Thyroid gland (tissue), 4 donors: ENCODE measurements at regions not wholly inside any gene's neighbourhood (a gene's known extent, or its start where the extent isn't known, plus 50 kb on each side); places are given as distances from the start of the nearest gene placed in this dataset.

Experiments used
- DNase-seq, 2 donors: peaks; one replicate each; pipeline ENCODE4 v3.0.0-alpha.2; 2019
- H3K27ac ChIP-seq, 3 donors: fragments of 200-600 bp; sonication (generic); 1 replicate in 2 of 3; 2 replicates in 1 of 3; pipeline ENCODE4 v1.5.1; 2016 to 2019; ENCODE audit warnings: mild to moderate bottlenecking in 1 of 3, moderate library complexity in 1 of 3
- H3K27me3 ChIP-seq: fragments of 200-600 bp; sonication (generic); one replicate; pipeline ENCODE4 v1.5.1; 2019
- H3K36me3 ChIP-seq, 2 donors: fragments of 200-600 bp; sonication (generic); one replicate each; pipeline ENCODE4 v1.5.1; 2016 to 2019
- H3K4me1 ChIP-seq, 2 donors: fragments of 200-600 bp; sonication (generic); one replicate each; pipeline ENCODE4 v1.5.1; 2017 to 2019
- H3K4me3 ChIP-seq, 3 donors: fragments of 200-600 bp; sonication (generic); replicated peaks in 1 of 3; 1 replicate in 2 of 3; 2 replicates in 1 of 3; pipeline ENCODE4 v1.5.1; 2016; ENCODE audit warnings: mild to moderate bottlenecking in 1 of 3
- H3K9me3 ChIP-seq: fragments of 200-600 bp; sonication (generic); one replicate; pipeline ENCODE4 v1.5.1; 2017
- CTCF ChIP-seq, 6 experiments: fragments of 200-600 bp in 3 of 6; fragments of 450-650 bp in 3 of 6; sonication (generic) in 3 of 6; IDR thresholded peaks; one replicate each; pipeline ENCODE4 v1.5.1; 2016 to 2019; ENCODE audit warnings: antibody characterized with exemption in 6 of 6, mild to moderate bottlenecking in 2 of 6, inconsistent platforms in 1 of 6, moderate library complexity in 1 of 6
- POLR2A ChIP-seq, 2 donors: fragments of 450-650 bp; IDR thresholded peaks; one replicate each; pipeline ENCODE4 v1.6.1; 2017; ENCODE audit warnings: antibody characterized with exemption in 2 of 2, mild to moderate bottlenecking in 2 of 2, moderate library complexity in 1 of 2
- WGBS, 2 donors: methylation state at CpG; one replicate each; pipeline ENCODE4 v1.1.5; 2017; 5-methylcytosine and 5-hydroxymethylcytosine counted together
- intact Hi-C: fragments of 100-400 bp; cut with DNase I; formaldehyde crosslinking; loops from one replicate; pipeline ENCODE4 v1.15.1; 2023

GRCh38 chr2:104415284-104415683 is 438.6 kb upstream of the POU3F3 start:
- no peak overlapping the region for H3K27ac ChIP-seq
- intact Hi-C loops, result no loop called here
- 67 to 69% methylated on average over 6 of the region's 6 CpGs for WGBS, 2 donors
- no peak for TF ChIP-seq CTCF (IDR thresholded peaks at IDR 0.05)
- no peak for TF ChIP-seq POLR2A (IDR thresholded peaks at IDR 0.05)
- H3K27me3 ChIP-seq, result no peaks in the 10 kb centered on the region
- H3K36me3 ChIP-seq, result no peaks in the 10 kb centered on the region
- no peak overlapping the region for H3K4me3 ChIP-seq
- no peaks in the 10 kb centered on the region for H3K9me3 ChIP-seq
- no peak for DNase-seq
- H3K4me1 ChIP-seq, result no peaks in the 10 kb centered on the region

GRCh38 chr2:104416339-104417000 is 437.4 kb upstream of the POU3F3 start:
- no peak for DNase-seq
- Histone ChIP-seq H3K27me3 (no peaks in the 10 kb centered on the region), H3K4me1 (no peaks in the 10 kb centered on the region), H3K4me3 (no peak overlapping the region), H3K27ac (no peak overlapping the region), H3K9me3 (no peaks in the 10 kb centered on the region), H3K36me3 (no peaks in the 10 kb centered on the region)
- intact Hi-C loops, result no loop called here
- TF ChIP-seq CTCF (IDR thresholded peaks at IDR 0.05) (no peak), POLR2A (IDR thresholded peaks at IDR 0.05) (no peak)
- 79 to 83% methylated on average over 18 of the region's 18 CpGs for WGBS, 2 donors

GRCh38 chr2:104420420-104420819 is 433.5 kb upstream of the POU3F3 start:
- H3K4me3 ChIP-seq, result no peak overlapping the region
- TF ChIP-seq CTCF (IDR thresholded peaks at IDR 0.05) (no peak), POLR2A (IDR thresholded peaks at IDR 0.05) (no peak)
- no peak for DNase-seq

DNA sequence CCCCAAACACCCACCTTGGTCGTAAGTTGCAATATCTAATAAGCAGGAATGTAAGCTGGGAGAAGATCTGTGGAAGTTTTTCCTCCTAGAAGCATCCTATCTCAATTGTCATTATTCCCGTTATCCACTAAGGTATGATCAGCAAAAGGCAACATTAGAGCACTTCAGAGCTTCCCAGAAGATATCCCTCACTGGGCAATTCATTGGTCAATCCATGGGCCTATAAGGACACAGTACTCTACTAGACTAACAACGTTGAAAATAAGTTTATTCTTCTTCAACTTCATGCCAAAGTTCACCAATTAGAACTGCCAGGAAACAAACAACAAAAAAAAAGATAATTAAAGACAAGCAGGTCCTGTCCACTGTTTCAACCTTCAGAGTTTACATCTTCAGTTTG is 433.0 kb upstream of the POU3F3 start:
- no peaks in the 10 kb centered on the region for H3K9me3 ChIP-seq
- intact Hi-C loops, result no loop called here
- H3K4me1 ChIP-seq, result no peaks in the 10 kb centered on the region
- no peaks in the 10 kb centered on the region for H3K36me3 ChIP-seq
- no peak overlapping the region for H3K4me3 ChIP-seq
- no peaks in the 10 kb centered on the region for H3K27me3 ChIP-seq
- H3K27ac ChIP-seq, result no peak overlapping the region
- no peak for DNase-seq
- WGBS, 2 donors, result 82 to 83% methylated on average over 3 of the region's 3 CpGs
- TF ChIP-seq POLR2A (IDR thresholded peaks at IDR 0.05) (no peak), CTCF (IDR thresholded peaks at IDR 0.05) (no peak)

More at GRCh38 chr2:104420420-104420819, 433.5 kb upstream of the POU3F3 start:
- WGBS, 2 donors, result 84 to 96% methylated on average over 2 of the region's 2 CpGs
- no peak overlapping the region for H3K27ac ChIP-seq
- no peaks in the 10 kb centered on the region for H3K4me1 ChIP-seq
- H3K9me3 ChIP-seq, result no peaks in the 10 kb centered on the region
- intact Hi-C loops, result no loop called here
- H3K36me3 ChIP-seq, result no peaks in the 10 kb centered on the region
- H3K27me3 ChIP-seq, result no peaks in the 10 kb centered on the region

DNA sequence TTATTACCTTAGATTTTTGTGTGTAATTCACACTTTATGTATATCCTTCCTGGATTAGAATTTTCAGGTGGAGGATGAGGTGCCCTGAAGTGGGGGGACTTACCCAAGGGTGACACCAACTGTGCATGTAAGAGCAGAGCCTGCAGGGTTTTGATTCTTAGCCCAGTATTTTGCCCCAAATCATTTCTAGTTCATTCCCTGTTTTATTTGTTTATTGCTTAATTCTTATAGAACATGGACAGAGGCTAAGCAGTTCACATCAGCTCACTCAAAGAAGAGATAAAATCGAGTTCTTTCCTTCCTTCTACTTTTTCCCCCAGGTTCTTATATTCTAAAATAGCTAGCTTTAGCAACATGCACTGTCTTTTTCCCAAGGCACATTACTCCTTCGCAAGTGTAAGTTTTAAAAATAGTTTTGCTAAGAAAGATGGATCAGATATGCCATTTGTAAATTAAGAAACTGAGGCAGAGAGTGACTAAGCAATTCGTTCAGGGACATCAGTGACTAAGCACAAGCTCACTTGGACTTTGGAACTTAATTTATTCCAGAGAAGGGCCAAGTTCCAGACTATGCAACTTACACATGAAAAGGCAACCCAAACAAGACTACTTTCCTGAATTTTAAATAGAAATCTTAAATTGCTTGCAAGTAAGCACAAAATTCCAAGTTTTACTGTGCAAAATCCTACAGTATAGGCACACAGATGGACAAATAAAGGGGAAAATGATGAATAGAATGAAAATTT is 427.9 kb upstream of the POU3F3 start:
- no peaks in the 10 kb centered on the region for H3K27me3 ChIP-seq
- intact Hi-C loops, result no loop called here
- no peaks in the 10 kb centered on the region for H3K36me3 ChIP-seq
- H3K4me3 ChIP-seq, result no peak overlapping the region
- no peak for DNase-seq
- H3K9me3 ChIP-seq, result no peaks in the 10 kb centered on the region
- 85 to 90% methylated on average over 3 of the region's 3 CpGs for WGBS, 2 donors
- no peaks in the 10 kb centered on the region for H3K4me1 ChIP-seq
- TF ChIP-seq CTCF (IDR thresholded peaks at IDR 0.05), result no peak
- no peak overlapping the region for H3K27ac ChIP-seq
